ENCODE measurements at regions not wholly inside any gene's neighbourhood (a gene's known extent, or its start where the extent isn't known, plus 50 kb on each side); places are given as distances from the start of the nearest gene placed in this dataset.

DNA sequence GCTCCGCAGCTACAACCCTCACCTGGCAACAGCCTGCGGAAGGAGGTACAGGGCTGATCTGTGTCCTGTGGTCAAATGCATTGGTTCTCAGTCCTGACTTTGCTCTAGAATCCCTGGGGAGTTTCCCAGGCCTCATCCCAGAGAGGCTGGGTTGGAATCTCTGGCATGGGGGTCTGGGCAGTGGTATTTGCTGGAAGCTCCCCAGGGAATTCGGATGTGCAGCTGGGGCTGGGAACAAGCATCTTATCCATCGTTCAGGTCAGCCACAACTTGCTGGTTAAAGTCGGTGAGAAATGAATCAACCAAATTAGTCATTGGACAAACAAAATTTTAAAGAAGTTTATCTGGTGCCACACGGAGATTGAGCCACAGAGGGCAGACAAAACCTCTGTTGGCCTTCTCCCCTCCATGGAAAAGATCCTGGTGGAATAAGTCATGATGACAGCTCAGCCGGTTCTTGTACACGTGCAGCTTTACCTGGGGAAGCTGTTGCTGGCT lies 231.2 kb downstream of the FOXL1 start:
- DNase-seq: no peak

DNA sequence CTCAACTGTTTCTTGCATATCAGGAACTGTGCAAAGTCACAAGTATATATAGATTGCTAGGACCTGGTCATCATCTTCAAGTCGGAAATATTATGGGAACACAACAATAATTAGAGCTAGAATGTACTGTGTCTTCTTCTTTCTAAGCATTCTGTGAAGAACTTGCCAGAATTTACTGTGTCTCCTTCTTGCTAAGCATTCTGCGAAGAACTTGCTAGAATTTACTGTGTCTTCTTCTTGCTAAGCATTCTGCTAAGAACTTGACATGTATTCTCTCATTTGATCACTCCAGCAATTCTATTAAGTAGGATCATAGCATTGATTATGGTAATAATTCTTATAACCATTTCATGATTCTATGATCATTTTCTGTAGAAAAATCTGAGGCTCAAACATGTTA lies 231.7 kb downstream of the FOXL1 start:
- no peak for DNase-seq

DNA sequence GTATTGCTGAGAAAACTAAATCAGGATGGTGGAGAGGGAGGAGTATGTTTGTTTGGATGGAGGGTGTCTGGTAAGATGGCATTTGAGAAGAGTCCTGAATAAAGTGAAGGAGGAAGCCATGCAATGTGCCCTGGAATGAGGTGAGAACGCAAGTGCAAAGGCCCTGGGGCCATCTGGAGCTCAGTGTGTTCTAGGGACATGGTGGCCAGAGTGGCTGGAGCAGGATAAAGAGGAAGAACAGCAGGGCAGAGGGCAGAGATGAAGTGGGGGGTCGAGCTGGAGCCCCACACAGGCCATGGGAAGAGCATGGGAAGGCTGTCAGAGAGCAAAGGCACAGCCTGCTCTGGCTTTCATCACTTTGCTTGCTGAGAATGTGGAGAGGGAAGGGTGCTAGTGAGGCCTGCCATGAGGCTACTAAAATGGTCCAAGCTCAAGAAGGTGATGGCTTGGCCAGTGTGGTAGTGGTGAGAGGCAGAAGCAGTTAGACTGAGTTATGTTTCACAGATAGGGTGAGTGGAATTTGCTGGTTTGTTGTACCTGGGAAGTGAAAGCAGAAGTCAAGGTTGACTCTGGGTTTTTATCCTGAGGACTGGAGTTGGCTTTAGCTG lies 234.1 kb downstream of the FOXL1 start:
- DNase-seq: no peak

- no peak for DNase-seq
These were observed 235.9 kb downstream of the FOXL1 start for GRCh38 chr16:86814256-86814655.

DNA sequence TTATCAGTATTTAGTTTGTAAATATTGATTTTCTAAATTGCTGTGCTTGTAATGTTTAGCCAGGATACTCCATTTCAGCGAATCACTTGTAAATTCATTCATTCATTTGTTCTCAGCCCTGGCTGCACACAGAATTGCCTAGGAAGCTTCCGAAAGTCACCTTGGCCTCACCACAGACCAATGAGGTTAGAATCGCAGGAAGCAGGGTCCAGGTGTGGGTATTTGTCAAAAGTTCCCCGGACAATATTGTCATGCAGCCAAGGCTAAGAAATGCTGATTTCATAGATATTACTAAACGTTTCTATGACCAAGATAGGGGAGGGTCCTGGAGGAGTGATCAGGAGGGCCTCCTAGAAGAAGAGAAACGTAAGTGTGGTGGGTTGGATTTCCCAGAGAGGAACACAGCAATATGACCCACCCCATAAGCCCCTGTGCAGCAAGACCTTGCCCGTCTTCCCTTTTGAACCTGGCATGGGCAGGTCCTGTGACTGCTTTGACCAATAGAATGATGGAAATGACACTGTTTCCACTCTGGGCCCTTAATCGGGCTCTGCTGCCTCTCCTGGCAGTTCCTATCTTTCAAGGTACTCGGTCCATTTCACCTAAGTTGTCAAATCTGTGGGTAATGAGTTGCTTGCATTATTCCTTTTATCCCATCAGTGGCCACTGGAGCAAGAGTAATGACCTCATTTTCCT lies 238.7 kb downstream of the FOXL1 start:
- no peak for DNase-seq

- DNase-seq: no peak
These were observed 240.6 kb downstream of the FOXL1 start for GRCh38 chr16:86818671-86819532.

DNA sequence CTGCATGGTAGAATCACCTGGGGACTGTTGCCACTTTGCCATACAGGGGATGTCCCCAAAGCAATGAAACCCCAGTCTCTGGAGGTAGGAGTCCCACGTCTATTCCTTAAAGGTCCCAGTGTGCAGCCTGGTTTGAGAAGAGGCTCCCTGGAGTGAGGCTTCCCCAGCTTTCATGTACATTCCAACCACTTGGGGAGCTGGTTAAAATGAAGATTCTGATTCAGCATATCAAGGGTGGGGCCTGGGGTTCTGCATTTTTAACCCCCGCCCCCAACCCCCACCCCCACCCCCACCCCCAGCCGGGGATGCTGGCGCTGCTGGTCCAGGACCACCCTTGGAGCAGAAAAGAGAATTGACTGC lies 241.2 kb downstream of the FOXL1 start:
- DNase-seq: no peak

GRCh38 chr16:86821895-86822294 lies 243.5 kb downstream of the FOXL1 start:
- no peak for DNase-seq

DNA sequence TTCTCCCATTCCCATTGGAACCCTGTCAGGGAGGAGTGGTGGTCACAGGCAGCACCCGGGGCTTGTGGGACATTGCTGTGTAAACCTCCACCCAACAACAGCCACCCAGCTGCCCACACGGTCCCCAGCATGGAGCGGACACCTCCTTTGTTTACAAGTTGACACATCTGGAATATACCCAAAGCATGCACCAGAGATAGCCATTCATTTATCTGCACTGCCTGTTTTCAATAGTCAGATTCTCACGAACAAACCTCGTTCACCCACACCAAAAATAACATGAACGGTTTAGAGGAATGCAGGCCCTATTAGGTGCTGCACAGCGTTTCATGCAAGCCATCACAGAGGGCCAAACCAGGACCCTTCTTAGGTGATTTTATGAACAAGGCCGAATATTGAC lies 244.8 kb downstream of the FOXL1 start:
- no peak for DNase-seq

GRCh38 chr16:86823888-86824671 lies 245.7 kb downstream of the FOXL1 start:
- DNase-seq: no peak

- no peak for DNase-seq
These were observed 246.5 kb downstream of the FOXL1 start for GRCh38 chr16:86824751-86825296.

DNA sequence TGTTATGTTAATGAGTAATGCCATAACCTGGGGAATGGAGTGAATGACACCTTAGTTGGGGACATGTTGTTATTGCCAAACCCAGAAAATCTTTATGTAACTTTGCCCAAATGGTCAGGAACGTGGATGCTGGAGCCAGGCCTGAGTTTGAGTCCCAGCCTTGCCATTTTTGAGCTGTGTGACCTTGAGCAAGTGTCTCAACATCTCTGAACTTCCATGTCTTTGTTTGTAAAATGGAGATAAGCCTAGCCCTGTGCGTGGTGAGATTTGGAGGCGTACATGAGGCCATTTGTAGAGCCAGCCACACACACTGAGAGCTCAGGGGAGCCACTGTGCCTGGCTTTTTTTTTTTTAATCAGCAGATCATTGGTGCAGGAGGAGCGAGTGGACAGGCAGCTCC lies 247.3 kb downstream of the FOXL1 start:
- DNase-seq: no peak

GRCh38 chr16:86826941-86827340 lies 248.6 kb downstream of the FOXL1 start:
- DNase-seq: no peak

- DNase-seq: no peak
These were observed 249.2 kb downstream of the FOXL1 start for GRCh38 chr16:86827521-86827920.

- no peak for DNase-seq
These were observed 249.9 kb downstream of the FOXL1 start for GRCh38 chr16:86828202-86828601.

- no peak for DNase-seq
These were observed 250.3 kb downstream of the FOXL1 start for GRCh38 chr16:86828653-86829052.

GRCh38 chr16:86831366-86831765 lies 253.0 kb downstream of the FOXL1 start:
- DNase-seq: no peak

- no peak for DNase-seq
These were observed 254.8 kb downstream of the FOXL1 start for GRCh38 chr16:86833136-86833535.

DNA sequence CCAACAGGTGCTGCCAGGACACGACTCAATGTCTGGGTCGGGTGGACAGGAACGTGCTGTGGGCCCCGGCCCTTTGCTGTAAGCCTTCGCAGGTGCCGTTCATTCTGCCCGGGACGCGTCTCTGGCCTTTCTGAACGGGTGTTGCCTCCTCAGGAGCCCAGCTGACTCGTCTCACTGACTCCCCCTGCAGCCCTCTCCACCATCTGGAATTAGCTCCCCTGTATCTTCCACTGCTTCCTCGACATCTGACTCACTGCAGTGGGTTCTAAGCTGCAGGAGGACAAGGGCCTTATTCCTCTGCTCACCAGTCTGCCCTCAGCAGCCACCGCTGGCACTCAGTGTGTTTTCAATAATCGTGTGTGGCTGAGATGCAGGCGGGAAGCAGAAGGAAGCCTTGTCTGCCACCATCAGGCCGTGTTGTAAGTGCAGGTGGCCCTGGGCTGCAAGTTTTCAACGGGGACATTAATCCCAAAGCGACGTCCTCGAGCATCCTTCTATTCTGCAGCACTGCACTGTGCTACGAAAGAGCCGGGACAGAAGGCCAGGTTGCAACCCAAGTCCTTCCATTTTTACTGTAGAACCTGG lies 256.2 kb downstream of the FOXL1 start:
- no peak for DNase-seq

DNA sequence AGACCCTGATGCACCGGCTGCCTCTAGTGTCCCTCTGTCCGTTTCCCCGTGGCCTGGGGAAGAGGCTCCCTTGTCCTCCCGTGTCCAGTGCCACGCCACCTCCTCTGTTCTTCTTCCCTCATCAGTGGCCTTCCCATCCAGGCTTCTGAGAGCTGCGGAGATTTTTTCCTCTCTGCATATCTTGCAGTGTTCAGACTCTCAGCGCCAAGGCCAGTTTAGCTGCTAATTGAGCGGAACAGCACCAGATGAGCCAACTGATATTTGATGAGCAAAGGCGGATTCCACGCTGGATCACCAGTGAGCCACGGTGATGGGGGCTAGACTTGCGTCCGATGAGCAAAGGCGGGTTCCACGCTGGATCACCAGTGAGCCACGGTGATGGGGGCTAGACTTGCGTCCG lies 257.6 kb downstream of the FOXL1 start:
- DNase-seq: no peak

DNA sequence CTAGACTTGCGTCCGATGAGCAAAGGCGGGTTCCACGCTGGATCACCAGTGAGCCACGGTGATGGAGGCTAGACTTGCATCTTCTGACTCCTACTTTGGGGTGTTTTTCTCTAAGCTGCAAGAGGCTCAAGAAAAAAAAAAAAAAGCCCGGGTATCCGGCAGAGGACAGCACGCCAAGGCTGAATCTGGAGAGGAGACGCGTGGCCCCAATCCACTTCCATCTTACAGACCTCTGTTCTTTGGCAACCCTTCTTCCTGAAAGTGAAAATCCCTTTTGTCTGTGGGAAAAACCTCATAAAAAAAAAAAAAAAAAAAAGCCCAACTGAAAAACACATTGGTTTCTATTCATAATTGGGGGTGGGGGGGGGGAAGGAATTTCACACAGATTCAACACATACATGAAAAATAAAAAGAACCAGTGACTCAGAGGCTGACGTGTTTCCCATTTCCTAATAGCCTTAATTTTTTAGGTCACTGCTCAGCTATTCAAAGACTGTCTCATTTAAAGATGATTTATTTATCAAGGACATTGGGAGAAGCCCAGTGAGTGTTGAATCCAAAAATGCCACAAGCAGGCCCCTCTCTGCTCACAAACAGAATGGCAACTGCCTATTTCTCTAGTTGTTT lies 258.3 kb downstream of the FOXL1 start:
- no peak for DNase-seq

GRCh38 chr16:86843812-86844211 lies 265.5 kb downstream of the FOXL1 start:
- DNase-seq: no peak
